Activated T-cell treated with anti-CD3 and anti-CD28 coated beads for 48 hours (primary cell): ENCODE measurements at regions not wholly inside any gene's neighbourhood (a gene's known extent, or its start where the extent isn't known, plus 50 kb on each side); places are given as distances from the start of the nearest gene placed in this dataset.

ENCODE experiments used
- DNase-seq: peaks from one replicate; pipeline ENCODE4 v3.0.0-alpha.2; 2020; ENCODE audit warnings: low read depth

DNA sequence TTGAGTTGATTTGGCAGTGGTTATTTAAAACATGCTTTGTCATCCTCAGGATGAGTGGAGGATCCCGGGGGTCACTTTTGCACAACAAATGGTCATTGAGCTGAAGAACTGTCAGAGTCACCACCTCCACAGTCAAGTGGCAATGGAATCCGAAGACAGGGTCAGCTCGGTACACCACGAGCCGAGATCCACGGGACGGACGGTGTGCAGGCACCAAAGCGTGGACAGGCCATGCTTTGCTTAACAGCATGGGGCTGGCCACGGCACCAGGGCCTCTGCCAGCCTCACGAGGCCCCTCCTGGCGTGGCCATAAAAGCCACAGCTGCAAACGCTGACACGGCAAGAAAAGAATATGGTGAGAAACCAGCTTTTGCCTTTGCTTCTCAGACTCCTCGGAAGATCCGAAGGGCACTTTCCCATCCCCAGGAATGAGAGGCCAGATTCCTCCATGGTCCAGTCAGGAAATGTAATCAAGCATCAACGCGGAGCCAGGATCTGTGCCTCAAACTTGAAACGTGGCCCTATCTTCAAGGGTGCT lies 152.2 kb upstream of the DIO3 start:
- no peak for DNase-seq

DNA sequence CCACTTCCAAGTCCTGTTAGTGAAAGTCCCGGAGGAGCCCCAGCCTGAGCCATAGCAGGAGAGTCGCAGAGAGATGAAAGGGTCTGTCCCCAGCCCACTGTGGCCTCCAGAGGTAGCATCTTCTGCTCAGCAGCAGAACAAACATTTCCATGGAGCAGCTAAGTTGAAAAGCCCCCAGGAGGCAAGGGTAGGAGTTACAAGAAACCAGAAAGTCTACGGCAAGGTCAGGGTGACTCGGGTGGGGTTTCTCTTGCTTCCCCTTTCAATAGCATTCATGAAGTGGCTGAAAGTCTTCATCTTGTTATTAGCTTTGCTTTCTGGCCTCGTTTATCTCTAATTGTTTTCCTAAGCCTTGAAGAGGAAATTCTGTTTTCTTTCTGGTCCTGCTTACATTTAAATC lies 151.2 kb upstream of the DIO3 start:
- no peak for DNase-seq

DNA sequence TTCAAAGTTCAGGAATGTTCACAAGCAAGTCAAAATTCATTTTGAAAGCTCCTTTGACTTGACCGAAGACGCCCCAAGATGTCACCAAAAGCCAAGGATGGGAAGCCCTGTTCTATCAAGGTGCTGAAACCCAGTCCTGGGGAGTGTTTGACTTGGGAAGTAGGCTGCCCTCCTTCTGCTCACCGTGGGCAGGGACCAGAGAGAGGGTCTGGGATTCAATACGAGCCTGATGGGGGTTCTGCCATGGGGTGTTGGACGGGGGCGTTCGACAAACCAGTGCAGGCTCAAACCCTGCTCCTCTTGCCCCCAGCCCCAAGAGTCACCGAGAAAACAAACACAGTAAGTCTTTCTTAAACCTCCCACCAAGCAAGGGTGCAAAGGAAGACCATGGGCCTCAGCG lies 150.1 kb upstream of the DIO3 start:
- DNase-seq, result no peak

DNA sequence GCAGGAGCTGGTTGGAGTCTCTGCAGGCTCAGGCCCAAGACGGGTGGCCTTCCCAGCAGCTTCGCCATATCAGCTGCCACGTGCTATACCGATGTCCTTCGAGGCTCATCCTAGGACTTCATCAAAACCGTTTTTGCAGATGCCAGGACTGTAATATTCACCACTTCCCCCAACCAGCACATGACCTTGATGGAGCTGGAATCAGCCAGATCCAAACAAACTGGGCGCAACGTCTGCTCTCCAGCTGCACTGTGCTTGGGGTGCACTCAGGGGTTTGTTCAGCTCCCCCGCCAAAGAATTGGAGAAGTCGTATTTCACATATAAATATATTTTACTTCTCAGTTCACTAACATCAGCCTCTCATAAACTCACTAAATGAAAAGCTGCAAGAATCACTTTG lies 149.5 kb upstream of the DIO3 start:
- no peak for DNase-seq

DNA sequence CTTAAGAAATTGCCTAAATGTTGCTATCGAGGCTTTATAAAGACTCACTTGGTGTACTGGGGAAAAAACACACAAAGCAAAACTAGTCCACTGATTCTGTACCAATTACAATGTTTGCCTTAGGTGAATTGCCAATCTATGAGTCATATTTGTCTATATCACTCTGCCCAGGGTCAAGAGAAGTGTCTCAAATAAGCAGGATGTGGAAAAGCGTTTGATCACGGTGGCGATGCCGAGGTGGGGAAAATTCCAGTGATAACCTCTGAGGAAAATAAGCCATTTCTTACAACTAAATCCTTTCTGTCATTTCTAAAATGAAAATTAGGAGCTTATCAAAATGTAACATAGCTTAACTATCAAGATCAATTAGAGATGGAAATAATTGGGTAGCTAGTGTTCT lies 148.6 kb upstream of the DIO3 start:
- no peak for DNase-seq

DNA sequence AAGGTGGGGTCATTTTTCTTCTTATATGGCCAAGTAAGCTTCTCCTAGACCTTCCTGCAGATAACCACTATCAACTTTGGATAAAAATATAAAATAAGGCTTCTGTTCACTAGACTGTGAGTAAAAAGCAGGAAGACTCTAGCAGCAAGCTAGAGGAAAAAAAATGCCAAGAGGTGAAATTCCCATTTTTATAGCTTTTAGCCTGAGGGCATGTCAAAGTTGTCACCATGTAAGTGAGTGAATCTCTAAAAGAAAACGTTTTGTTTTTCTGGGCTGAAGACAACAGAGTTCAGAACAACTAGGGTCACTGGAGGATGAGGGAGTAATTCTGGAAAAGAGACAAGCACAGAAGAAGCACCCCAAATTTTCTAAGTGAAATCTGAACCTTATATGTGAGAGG lies 143.9 kb upstream of the DIO3 start:
- DNase-seq, result no peak

DNA sequence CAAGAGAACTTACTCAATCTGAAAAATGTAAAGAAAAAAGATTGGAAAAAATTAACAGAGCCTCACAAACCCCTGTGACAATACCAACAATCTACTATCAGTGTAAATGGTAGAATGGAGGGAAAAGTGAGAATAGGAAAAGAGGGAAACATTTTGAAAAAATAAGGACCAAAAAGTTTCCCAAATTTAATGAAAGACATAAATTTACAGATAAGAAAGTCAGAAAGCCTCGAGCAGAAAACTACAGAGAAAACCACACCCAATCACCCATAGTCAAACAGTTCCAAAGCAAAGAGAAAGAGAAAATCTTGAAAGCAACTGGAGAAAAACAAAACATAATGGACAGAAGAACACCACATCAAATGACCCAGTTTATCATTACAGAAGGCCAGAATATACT lies 142.7 kb upstream of the DIO3 start:
- DNase-seq, result no peak

DNA sequence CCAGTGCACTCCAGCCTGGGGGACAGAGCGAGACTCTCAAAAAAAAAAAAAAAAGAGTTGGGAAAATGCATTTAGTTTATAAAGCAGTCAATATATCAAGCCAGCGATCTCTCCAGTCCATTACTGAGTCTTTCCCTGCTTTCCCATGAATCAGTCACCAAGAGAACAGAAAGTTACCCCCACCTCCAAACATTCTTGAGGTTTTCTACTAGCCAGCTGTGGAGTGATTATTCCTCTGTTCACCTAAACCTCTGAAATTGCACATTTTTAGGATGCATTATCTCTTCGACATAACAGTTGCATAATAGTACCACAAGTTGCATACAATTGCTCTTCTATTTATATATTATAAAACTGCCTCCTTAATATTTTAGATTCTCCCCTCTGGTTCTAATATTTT lies 134.8 kb upstream of the DIO3 start:
- DNase-seq, result no peak

DNA sequence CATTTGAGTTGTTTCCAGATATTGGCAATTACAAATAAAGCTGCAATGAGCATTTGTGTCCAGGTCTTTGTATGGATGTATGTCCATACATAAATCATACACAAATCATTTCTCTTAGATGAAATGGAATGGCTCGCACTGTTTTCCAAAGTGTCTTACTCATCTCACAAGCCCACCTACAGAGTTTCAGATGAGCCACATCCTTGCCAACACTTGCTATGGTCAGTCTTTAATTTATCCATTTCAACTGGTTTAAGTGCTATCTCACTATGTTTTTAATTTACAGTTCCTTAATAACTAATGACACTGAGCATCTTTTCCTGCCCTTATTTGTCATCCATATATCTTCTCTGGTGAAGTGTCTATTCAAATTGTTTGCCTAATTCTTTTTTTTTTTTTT lies 132.9 kb upstream of the DIO3 start:
- DNase-seq, result no peak

DNA sequence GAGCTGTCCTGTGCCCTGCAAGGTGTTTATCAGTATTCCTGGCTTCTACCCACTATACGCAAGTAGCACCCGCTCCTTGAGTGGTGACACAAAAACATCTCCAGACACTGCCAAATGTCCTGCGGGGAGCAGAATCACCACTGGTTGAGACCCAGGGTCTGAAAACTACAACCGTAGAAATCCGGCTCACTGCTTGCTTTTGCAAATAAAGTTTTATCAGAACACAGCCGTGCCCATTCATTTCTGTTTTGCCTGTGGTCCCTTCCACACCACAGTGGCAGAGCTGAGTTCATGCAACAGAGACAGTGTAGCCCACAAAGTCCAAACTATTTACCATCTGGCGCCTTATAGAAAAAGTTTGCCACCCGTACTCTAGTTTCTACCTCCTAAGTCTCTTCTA lies 125.7 kb upstream of the DIO3 start:
- DNase-seq, result no peak

DNA sequence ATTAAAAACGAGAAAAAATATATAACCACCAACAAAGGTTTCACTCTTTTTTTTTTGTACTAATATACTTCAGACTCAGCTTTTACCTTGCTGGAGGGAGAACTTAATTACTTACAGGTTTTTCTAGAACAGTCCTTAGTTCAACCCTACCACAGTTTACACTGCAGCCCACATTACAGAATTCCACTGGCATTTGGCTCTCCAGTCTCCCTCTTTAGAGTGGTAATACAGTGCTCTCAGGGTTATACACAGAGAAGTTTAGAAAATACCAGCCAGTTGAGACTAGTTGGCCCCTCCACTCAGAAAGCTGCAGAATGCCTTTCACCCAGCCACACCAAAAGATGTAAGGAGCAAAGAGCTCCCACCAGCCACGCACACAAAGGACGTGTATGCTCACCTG lies 122.3 kb upstream of the DIO3 start:
- DNase-seq, result no peak

DNA sequence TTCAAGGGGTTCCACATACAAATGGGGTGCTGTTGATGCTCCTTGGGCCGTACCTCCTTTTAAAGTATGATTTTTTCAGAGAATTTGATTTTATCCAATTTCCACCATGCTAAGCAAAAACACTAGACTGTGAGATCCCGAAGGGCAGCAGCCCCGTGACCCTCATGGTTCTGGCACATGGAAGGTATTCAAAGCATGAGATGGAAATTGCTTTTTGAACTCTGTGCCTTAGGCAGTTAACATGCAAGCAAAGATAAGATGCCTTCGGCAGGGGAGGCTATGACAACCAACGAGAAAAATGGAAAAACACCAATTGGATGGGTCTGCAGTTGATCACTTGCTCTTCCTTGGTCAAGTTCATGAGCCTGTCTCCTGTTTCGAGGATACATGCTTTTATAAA lies 120.8 kb upstream of the DIO3 start:
- DNase-seq, result no peak

DNA sequence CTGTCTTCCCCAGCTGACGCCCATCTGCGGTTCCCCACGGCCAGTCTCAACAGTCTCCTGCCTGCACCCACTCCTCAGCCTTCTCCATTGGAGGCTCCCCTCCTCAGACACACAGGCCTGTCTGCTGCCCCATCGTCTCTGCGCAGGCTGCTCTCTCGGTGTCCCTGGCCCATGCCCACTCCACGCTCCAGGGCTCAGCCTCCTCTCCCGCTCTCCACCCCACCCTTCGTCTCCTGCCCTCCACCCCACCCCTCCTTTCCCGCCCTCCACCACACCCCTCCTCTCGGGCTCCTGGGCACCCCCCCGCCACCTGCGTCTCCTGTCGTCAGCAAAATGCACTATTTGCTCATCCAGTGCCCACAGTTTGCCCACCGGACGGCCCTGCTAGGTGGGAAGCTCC lies 119.6 kb upstream of the DIO3 start:
- no peak for DNase-seq

DNA sequence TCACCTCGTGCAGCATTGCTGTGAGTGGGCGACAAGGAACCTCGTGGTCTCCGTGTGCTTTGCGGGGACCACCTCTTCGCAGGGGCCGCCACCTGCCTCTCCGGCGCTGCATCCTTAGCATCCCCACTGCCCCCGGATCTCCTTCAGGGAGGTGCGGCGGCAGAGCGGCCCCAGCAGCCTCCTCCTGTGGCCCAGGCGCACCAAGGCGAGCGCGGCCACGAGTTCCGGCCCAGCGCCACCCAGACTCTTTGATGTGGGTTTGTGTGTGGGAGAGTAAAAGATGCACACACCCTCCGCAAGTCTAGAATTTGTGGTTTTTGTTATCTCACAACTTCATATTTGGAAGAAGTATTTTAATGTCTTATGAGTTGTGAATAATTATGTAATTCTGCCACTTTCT lies 118.8 kb upstream of the DIO3 start:
- DNase-seq, result peak; percentile 52

DNA sequence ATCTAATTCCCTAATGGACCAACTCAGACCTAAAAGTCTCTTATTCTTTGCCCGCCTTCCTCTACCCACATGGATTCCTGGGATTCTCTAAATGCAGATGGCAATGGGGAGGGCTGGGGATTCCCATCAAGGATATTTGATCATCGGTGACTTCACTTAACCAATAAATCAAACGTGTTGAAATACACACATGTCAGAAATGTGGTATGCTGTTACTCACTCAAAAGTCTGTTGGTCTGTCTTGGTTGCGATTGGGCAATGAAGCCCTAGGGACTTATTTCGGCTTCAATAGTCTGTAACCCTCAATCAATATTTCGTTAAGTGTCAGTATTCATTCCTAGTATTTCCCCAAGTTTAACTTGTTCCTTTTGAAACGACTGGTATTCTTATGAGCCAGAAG lies 117.2 kb upstream of the DIO3 start:
- no peak for DNase-seq

DNA sequence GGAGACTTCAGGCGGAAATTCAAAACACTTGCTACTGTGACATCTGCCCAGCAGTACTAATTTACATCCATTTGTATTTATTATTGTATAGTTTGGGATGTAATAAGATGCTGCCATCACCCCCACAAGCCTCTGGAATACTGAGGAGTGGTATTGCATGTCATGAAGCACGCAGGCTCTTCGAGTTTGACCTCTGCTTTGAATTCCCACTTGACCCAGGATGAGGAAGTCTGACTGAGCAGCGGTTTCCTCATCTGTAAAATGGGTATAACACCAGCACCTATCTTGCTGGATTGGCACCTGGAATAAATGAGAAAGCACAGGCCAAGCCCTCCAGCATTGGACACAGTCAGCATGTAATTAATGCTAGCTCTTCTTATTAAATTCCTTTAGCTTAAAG lies 116.0 kb upstream of the DIO3 start:
- no peak for DNase-seq

DNA sequence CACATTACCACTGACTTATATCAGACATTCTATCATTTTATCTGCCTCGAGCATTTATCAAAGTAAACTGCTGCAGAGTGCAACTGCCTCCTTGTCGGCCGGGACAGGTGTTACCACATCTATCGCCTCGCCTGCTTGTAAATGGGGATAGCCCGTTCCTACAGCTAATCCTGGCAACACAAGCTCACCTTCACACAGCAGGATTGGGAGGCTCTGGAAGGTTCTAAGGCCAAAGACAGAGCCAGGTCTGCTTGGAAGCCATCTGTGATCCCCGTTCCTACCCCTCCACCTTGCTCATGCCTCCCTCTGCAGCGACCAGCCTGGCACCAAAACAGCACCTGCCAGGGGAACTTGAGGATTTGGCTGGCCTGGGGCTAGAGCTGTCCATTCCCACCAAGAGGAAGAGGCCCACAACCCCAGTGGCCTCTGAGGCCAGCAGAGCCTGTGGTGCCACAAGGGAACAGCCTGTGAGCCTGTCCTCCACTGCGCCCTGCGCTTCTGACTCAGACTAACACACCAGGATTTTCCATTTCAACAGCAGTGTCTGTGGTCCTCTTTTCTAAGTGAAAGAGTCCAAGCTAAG lies 114.8 kb upstream of the DIO3 start:
- DNase-seq, result no peak

DNA sequence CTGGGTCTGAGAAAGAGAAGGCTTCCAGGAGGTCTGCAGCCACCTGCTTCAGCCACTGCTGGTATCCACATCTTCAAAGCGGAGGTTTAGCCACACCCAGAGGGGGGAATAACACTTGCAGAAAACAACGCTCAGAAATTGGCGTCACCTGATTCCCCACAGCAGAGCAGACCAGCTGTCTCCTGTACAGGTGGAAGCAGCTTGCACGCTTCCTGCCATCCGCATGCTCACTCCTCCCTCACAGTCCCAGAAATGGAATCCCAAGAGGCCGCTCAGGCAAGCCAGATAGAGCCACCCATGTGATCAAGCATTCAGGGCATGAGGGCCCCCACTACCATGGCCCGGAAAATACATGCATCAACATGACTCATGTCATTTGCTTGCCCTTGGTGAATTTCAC lies 112.2 kb upstream of the DIO3 start:
- no peak for DNase-seq

DNA sequence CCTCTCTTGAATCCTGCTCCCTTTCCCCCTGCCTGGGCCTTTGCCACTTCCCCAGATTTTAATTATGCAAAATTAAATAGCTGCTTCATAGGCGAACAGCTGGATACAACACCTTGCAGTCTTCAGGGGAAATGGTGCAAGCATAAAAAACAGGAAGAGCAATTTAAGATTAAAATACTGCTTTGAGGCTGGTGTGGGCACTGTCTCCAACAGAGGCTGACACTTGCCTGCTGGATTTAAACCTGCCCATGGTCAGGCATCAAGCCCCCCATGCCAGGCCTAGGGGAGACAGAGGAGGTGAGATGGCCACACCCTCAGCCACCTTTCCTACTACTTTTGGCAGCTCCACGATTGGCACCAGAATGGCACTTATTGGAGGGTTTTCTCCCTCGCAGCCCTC lies 110.1 kb upstream of the DIO3 start:
- no peak for DNase-seq

DNA sequence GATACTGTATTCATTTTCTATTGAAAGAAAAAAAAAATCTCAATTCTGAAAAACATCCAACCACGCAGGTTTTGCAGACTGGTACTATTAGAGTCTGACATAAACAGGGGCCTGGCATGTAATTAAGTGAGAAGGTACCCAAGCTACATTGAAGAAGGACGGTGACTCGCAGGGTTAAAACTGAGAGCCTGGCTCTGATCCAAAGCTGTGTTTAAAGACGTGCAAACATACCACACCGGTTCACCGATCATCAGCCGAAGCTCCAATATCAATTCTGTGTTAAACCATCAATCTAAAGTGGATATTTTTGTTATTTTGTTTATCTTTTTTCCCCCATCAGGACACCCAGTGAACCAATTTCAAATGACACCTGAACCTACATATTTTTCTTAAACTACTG lies 108.1 kb upstream of the DIO3 start:
- DNase-seq, result no peak

DNA sequence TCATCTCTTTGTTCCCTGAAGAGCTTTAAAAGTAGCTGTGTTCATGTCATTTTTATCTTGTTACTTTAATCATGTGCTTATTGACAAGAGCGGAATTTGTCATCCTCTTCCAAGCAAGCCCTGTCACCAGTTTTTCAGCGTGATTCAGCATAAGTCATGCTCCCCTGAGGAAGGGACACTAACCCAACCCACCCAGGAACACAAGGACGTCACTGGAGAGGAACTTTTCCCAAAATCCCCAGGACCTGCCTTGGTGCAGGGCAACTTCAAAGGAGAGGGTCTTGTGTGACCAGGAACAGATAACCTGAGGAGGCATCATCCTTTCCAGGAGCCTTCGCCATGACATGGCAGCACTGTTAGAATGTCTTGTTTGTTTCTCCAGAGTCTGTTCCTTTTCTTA lies 107.1 kb upstream of the DIO3 start:
- no peak for DNase-seq

DNA sequence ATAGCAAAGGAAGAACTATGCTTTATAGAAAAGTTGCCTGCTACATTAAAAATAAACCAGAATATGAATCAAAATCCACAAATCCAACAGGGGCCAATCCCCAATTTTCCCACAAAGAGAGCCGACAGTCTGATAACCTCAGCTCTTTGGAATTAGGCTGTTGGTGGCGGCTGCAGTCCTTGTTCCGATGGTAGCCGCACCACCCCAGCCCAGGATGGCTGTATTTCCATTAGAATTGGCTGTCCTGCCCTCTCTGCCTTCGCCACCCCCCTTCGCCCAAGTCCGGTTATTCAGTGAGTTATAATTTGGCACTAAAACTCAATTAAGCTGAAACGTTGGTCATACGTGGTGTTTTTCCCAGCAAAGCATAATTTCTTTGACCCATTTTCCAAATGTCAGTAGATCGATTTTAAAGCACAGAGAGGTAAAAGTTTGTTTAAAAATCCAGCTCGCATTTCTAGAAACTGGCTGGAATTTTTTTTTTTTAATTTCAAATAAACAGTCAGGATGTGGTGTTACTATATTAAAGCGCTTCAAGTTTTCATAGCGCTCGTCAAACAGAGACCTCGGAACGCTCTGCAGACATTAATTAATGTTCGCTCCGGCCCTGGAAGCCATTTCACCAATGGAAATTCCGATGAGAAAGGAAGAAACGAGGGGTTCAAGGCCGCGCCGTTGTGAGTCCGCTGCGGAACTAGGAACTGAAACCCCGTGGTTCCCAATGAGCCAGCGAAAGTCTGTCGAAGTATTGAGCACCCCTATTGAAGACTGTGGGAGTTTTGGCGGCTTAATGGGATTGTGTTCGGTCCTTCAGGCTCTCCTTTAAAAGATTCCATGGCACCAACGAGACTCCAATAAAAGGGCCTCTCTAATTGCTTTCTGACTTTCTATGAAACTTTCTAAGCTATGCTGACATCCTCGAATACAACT lies 104.8 kb upstream of the DIO3 start:
- no peak for DNase-seq

DNA sequence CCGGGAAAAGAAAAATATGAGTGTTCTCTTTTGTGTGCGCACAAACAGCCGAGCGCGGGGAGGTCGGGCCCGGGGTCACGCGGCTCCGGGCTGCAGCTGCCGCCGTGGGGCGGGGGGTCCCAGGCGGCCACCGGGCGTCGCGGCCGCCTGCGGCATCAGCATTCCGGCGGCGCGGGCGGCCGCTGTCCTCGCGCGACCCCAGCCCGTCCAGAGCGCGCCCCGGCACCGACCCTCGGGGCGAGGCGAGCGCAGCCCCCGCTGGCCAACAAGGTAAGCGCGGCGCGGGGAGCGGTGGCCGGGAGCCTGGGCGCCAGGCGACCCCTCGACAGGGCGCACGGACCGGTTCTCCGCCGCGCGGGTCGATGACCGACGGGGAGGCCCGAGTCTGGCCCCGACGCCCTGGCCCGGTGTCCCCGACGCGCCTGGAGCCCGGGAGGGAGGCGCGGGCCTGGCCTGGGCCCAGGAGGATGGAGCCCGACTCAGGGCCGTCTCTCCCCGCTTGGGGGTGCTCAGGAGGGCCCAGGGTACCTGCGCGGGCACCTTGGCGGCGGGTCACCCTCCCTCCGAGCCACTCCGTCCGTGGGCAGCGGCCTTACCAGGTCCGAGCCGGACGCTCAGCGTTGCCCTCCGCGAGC lies 103.9 kb upstream of the DIO3 start:
- no peak for DNase-seq
